Muscle of back (tissue), 3 donors: ENCODE measurements at regions not wholly inside any gene's neighbourhood (a gene's known extent, or its start where the extent isn't known, plus 50 kb on each side); places are given as distances from the start of the nearest gene placed in this dataset.
A peak's percentile ranks its signal among the peaks of the same experiment; 100 is the strongest.
"Not testable (repeated sequence)": the region's sequence is repeated elsewhere in the genome, so short reads cannot be mapped to it uniquely, and the experiment has no call there.

ENCODE experiments used
- DNase-seq, 3 donors: peaks; one replicate each; pipeline versions ENCODE4 v3.0.0 to v3.0.0-alpha.2; 2013

DNA sequence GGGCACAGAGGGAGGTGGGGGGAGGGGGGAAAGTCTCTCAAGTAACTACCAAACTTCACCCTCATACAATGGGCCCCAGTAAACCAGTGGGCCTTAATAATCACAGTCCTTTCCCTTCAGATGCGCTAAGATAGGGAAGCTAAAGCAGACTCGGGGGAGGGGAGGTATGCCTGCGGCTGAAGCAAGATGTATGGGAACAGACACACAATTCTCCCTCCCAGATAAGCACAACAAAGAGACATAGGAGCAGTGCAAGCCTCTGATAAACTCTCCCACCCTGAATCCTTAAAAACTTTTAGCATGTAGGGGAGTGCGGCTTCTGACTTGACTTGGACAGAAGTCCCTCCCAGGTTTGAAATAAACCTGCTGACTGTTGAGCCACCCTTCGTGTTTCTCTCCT is 54.7 kb downstream of the PROP1 start:
- DNase-seq: not testable (repeated sequence)

GRCh38 chr5:177939246-177940171 is 56.5 kb downstream of the PROP1 start:
- peak in 1 of 3 donors; percentile 7 for DNase-seq

- not testable (repeated sequence) for DNase-seq
Observed at GRCh38 chr5:177938767-177939166, 57.3 kb downstream of the PROP1 start.

- DNase-seq: not testable (repeated sequence)
Observed at GRCh38 chr5:177934233-177934632, 61.8 kb downstream of the PROP1 start.

- DNase-seq: not testable (repeated sequence)
Observed at GRCh38 chr5:177930269-177931022, 65.6 kb downstream of the PROP1 start.

DNA sequence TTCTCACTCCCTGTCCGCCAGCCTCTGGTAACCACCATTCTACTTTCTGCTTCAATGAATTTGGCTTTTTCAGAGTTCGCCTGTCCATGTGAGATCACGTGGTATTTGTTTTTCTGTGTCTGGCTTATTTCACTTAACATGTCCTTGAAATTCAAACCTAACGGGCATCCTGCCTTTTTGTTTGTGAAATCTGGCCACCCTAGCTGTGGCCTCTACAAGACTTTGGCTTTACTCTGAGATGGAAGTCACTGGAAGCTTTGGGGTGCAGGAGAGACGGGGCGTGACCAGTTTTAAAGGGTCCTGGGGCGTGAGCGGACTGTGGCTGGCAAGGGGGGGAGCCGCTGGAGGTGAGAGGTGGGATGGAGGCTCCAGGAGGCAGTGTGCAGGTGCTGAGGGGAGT is 66.4 kb downstream of the PROP1 start:
- DNase-seq: not testable (repeated sequence)

DNA sequence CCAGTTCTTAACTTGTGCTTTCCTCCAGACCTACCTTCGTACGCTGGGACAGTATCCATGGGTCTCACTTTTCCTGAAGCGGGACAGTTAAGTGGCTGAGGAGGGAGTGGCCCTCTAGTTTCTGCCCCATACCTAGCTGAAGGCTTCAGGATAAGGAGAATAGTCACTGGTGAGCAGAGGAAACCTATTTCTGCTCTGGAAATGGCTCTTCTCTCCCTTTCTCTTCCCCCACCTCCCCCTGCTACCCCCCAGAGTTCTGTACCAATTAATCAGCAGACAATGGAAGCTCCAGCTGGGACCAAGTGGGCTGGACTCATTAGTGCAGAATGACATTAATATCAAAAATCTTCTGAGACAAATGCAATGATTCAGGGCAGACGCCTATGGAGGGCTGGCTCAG is 68.5 kb downstream of the PROP1 start:
- not testable (repeated sequence) for DNase-seq

DNA sequence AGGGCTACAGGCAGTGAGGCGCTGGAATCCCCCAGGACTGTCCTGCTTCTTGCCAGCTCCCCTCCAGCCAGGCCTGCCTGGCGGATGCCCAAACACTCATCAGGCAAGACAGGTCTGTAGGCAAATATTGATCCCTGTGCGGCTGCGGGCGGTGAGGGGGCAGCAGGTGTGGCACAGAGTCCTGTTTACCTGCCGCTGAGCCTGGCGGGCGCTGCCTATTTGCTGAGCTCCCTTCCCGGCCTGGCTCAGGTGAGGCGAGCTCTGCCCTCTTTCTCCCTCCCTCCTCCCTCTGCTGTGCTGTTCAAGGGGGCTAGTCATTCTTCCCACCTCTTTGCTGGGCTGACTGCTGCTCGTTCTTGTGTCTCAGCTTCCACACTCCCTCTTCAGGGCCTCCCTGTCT is 71.5 kb downstream of the PROP1 start:
- DNase-seq: not testable (repeated sequence)

GRCh38 chr5:177923837-177924236 is 72.2 kb downstream of the PROP1 start:
- DNase-seq: not testable (repeated sequence)

DNA sequence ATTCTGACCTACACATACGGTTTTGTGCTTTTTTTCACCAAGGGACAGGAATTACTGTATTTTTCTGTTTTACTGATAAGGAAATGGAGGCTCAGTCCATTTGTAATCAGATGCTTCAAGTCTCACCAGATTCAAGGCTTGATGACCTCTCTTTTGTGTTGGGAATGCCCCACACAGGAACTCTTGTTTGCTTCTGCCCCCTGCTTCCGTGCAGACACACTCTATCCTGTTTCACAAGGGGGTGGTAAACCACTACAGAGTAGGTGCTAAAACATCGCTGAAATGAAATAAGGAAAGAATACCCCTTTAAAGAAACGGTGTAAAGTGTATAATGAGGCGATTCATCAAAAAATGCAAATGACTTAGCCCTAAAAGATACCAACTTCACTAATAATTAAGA is 72.9 kb downstream of the PROP1 start:
- not testable (repeated sequence) for DNase-seq

DNA sequence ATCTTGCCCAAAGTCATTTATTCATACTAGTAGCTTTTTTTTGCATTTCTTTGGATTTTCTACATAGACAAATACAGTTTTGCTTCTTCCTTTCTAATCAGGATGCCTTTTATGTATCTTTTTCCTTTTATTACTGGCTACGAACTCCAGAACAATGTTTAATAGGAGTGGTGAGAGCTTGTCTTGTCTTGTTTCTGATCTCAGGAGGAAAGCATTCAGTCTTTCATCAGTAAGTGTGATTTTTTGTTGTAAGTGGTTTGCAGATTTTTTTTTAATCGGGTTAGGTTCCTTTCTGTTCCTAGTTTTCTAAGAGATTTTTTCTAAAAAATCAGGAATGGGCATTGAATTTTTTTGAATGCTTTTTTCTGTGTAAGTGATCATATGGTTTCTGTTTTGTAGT is 86.8 kb downstream of the PROP1 start:
- DNase-seq: not testable (repeated sequence)

GRCh38 chr5:177902806-177903205 is 93.2 kb downstream of the PROP1 start:
- DNase-seq: not testable (repeated sequence)

GRCh38 chr5:177900066-177900465 is 96.0 kb downstream of the PROP1 start:
- not testable (repeated sequence) for DNase-seq

GRCh38 chr5:177894681-177895453 is 101.2 kb downstream of the PROP1 start:
- not testable (repeated sequence) for DNase-seq

- not testable (repeated sequence) for DNase-seq
Observed at GRCh38 chr5:177892357-177892665, 103.7 kb downstream of the PROP1 start.

- DNase-seq: not testable (repeated sequence)
Observed at GRCh38 chr5:177891547-177892356, 104.3 kb downstream of the PROP1 start.

DNA sequence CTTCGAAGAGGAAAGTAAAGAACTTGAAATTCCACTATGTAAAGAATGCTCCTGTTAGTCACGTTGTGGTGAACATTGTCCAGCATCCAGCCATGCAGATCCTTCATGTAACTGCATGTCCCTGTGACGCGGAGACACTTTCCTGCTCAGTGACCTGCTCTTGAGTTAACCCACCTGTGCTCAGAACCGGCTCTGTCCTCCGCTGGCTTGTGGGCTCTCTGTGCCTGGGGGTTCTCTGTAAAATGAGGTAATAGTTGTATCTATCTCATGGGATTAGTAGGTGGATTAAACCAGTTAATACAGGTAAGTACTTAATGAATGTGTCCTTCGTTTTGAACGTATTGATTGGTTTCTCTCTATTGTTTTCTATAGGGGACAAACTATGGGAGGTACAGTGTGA is 100.6 kb upstream of the FAM153A start:
- not testable (repeated sequence) for DNase-seq

DNA sequence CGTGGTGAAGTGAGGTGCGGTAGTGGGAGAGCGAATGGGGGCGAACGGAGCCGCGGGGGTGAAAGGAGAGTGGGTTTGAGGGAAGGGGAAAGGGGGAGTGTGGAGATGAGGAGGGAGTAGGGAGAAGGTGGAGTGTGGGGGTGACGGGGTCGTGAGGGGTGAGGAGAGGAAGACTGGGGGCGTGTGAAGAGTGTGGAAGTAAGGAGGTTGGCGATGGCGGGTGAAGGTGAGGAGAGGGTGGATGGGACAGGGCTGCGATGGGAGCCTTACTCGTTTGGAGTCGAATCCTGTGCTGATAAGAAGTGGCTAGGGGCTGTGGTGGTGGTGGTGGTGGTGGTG is 93.2 kb upstream of the FAM153A start:
- not testable (repeated sequence) for DNase-seq

DNA sequence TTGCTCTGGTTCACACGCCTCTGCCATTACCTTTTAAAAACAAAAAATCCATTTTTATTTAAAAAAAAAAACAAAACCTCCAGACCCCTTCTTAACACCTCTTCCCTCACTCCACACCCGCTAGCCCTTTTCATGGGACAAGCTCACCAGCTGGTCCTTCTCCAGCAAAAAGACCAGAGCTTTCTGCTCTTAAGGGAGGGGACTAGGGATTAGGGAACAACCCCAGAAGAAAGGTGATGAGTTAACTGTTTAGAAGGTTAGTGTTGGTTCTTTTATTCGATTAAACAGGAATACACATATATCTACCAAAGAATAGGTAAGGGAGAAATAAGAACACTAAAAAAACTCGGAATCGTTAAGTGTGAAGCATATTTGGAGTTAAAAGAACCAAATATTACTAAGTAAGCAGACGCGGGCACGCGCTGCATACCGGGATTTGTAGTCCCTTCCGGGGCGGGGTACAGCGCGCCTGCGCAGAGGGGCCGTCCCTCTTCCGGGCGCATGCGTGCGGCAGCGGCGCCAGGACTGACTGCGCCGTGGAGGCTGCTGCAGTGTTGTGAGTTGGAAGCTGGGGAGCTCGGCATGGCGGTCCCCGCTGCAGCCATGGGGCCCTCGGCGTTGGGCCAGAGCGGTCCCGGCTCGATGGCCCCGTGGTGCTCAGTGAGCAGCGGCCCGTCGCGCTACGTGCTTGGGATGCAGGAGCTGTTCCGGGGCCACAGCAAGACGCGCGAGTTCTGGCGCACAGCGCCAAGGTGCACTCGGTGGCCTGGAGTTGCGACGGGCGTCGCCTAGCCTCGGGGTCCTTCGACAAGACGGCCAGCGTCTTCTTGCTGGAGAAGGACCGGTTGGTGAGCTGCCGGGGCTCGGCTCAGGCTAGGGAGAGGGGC is 92.6 kb upstream of the FAM153A start:
- peak in 1 of 3 donors; percentile 6 for DNase-seq

DNA sequence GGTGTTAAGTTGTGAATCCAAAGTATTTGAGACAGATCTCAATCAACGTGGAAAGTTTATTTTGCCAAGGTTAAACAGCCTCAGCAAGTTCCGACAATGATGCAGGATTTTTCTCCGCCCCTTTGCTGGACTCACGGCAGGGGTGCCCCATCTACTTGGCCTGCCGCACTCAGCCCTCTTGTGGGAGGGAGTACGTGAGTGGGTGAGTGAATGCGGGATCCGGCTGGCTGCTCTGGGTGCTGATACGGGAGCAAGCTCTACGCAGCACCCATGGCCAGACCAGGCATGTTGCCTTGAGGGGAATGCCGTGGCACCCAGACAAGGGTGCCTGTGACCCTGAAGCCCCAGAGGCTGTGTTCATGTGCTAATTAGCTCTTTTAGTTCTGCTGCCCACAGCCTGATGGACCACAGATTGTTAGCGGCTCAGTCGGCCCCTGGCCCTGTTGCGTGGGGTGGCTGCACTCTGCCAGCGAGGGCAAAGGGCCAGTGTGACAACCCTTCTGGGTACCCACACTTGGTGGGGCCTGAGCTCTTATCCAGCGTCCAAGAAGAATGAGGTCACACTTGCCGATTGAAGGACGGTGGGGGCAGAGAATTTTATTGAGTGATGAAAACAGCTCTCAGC is 81.2 kb upstream of the FAM153A start:
- not testable (repeated sequence) for DNase-seq
